NCI-H1417 (cell line): ENCODE measurements at regions not wholly inside any gene's neighbourhood (a gene's known extent, or its start where the extent isn't known, plus 50 kb on each side); places are given as distances from the start of the nearest gene placed in this dataset.

Source experiments
- DNase-seq, 3 experiments: peaks; one replicate each; lab custom pipeline; 2025; lab: John Stamatoyannopoulos, UW

DNA sequence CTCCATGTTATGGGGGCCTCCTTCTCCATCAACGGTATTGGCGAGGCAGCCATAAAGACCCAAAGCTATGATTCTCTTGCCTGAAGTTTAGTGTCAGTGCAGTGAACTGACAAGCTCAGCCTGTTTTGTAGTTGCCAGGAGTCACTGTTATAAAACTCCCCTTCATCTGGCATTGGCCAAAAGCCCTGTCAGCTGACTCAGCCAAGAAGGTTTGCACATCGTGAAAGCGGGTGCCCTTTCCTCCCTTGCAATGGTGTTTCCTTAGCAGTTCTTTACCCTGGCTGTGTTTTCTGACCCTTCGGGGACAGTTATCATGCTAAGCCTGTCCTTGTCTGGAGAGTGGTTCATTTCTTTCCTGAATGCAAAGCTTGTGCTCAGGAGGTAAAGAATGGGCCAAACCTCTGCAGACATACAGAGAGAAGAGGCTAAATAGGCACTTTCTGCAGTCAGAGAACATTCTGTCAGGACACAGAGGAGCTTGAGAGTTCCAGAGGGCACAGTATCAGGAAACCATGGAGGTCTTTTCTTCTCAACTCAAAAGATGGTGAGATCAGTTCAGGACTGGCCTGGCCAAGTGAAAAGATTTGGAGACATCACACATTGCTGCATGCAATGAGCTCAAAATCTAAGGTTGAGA, 414.2 kb downstream of the ZNF521 start:
- DNase-seq = no peak

DNA sequence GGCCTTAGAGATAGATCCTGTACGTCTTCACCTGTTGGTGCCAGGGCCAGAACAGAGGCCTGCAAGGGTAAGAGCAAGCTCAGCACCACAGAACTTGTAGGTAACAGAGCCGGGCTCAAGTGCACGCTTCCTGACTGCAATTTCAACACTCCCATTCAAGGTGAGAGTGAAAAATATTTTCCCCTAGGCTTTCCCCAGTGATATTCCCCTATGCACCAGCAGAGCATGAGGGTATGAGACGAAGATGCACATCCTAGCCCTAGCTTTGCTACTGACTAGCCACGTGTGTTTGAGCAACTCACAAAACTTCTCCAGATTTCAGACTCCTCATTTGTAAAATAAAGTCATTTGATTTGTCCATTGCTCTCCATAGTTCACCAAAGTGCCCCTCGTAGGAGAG, 411.6 kb downstream of the ZNF521 start:
- DNase-seq = no peak

DNA sequence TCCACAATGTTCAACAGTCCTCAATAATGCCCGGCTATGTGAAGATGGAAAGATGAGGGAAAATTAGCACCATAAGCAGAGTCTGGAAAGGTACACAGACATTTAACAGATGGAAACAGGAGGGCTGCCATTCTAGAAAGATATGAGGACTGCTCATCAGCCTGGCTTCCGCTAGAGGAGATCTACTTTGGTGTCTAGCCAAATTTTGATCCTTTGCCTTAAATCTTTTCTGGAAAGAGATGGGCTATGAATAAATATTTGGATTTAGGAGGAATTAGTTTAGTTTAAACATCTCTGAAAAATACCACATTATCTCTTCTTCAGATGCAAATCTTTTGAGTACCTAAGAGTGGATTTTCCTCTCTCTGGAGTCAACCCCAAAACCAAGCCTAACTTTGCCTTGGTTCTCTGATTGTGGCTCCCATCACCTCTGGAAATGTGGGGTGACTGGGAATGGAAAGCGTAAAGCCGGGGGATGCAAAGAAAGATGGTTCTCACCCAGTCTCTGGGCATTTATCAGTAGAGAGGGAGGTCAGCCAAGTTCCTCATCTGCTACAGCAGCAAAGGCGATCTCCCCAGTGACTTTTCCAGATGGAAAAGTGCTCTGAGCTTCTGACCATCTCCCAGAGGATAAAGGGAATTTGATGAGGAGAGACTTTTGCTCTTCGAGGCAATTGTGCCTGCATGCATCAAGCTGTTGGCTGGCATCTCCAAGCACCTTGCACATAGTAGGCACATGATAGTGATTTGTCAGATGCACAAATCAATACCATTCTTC, 410.6 kb downstream of the ZNF521 start:
- no peak for DNase-seq

DNA sequence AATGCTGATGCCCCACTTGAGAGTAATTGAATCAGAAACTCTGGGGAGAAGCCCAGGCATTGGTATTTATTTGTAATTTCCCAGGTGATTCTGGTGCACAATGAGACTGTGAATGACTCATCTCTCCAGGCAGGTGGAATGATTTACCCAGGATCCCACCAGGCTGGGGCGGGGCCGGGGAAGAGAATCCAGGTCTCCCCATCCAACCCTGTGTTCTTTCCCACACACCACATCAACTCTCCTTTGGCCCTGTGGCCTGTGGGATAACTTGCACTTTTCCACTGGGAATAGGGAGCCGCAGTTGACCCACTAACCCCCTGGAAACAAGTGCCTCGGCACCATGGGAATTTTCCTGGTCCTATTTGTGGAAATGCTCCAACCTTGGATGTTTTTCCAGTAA, 409.8 kb downstream of the ZNF521 start:
- DNase-seq = peak in 1 of 3 experiments; percentile 21

DNA sequence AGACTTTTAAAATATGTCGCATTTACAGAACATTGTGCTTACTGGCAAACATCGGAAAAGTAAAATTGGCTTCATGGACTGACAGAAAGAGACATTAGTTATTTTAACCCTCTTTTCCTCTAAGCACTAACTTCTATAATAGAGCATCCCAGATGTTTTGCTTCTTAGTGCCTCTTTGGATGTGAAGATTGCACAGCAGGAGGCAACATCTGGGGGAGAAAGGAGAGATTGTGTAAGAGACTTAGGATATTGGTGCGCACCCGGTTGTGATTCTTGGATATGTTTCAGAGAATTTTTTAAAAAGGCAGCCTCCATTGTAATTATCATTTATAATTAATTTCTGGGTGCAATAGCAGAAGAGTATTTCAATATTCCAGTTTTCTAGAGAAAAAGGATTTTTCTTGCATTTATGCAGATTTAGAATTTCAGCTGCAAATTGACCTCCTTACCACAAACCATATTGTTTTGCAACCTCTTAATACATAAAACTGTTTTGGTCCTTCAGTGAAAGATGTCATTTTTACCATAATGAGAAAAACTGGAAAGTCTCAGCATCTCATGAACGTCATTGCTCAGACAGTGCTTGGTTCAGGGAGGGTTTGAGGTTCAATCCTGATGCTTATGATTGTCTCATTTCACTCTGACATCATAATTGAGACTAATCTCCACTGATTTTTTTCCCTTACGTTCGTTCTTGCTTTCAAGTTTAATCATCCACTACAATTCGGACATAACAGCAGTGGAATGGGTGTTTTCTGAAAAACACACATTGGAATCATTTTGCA, 404.3 kb downstream of the ZNF521 start:
- no peak for DNase-seq

DNA sequence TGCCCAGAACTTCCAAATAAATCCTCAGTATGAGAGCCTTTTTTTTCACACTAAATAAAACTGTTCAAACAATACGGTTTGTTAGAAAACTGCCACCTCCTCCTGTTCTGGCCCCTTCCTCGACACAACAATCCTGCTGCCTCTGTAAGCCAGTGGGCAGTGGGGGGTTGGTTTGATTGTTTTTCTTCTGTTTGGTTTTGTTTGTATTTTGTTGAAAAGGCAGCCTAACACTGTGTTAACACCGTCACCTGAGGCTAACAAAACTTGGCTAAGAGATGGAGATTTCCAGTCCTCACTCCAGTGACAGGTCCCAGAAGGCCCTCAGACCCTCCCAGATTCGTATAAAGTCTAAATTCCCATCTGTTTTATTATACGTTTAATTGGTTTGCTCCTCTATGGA, 402.1 kb downstream of the ZNF521 start:
- peak in 1 of 3 experiments; percentile 33 for DNase-seq

DNA sequence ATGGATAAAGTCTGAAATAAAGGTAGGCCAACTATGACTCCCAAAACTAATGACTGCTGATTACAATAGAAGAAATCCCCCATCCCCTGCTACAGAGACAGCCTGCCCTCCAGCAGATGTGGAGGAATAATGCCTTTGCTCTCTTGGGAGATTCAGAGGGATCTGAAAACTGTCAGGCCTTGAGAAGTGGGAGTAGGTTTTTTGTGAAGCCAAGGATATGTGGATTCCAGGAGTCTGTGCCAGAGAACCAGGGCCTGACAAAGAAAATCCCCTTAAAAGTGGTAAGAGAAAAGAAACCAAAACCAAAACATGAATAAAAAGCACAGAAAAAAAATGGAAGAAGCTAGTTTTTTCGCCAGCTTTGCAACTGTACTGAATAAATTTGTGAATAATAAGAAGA, 397.6 kb downstream of the ZNF521 start:
- DNase-seq = no peak

DNA sequence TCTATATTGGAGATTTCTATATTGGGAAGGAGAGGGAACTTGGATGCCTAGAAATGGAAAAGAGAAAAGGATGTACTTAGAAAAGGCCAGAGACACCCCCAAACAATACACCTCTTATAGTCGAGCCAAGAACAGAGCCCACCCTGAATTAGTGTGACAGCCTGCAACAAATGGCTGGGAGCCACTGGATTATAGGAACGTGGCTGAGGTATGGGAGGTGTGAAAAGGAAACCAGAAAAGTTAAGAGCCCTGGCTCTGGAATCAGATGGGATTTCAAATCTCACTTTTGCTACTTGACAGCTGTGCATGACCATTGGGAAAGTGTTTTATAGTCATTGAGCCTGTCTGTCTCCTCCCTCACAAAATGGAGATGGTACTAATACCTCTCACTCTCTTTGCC, 394.0 kb downstream of the ZNF521 start:
- no peak for DNase-seq

DNA sequence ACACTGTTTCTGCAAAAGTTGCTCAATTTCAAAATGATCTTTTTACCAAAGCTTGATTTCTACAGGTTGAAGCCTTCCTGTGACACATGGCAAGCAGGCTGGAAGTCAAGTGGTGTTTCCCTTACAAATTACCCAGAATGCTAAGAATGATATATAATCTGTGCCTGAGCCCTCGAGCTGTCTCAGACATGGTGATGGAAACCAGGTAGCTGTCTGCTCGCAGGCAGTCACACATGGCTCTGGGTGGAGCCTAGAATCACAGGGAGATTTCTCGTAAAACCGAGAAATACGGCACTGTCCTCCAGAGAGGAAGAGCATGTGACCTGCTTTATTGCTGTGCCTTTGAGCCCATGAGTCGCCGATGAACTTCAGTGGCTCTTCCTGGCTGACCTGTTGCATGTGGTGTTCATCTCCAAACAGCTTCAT, 392.9 kb downstream of the ZNF521 start:
- DNase-seq = peak in 2 of 3 experiments; percentile 2 to 12

DNA sequence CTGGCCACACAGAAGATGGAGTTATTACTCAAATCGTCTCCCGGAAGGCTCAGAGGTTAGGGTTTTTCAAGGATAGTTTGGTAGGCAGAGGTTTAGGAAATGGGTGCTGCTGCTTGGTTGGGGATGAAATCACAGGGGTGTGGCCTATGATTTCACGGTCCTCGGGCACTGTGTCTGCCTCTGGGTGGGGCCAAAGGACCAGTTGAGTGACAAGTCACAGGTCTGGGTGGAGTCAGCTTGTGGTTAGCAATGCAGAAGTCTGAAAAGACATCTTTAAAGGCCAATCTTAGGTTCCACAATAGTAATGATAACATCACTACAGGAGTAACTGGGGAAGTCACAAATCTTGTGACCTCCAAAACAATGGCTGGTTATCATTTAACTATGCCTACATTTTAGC, 387.8 kb downstream of the ZNF521 start:
- peak in 2 of 3 experiments; percentile 16 to 19 for DNase-seq

DNA sequence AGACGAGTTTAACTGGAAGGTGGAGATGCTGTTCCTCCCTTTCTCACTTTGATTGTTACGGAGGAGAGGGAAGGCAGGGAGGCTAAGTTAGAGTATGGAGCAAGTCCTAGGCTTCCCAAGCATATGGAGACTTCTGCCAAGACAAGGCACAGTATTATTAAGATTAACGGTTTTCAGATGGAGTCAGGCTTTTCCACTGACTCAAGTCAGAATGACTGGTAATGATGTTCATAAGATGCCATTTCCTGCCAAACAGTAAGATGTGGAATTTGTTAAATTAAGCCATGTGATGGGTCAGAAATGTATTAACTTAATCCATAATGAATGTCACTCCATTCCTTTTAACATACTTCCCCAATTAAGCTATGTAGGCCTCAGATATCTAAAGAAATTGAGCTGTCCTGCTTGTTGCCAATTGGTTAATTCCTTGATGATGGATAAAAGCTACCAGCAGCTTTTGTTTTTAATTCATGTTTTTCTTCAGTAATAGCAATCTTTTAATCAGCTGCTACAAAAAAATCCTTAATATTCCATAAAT, 383.7 kb downstream of the ZNF521 start:
- no peak for DNase-seq

DNA sequence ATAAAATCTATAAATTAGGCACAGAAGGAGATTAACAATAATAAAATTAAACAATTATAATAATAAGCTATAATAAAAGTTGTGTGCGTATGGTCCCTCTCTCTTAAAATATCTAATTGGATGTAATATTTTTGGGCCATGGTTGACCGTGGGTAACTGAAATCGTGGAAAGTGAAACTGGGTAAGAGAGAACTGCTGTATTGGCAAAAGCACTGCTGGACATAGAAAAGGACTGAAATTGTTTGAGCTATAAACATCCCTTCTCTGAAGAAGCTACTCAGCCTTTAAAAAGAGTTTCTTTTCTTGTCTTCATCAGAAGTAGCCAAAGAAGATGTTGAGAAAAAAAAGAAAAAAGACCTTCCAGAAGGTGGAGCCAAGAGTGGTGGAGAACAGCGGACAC, 379.4 kb downstream of the ZNF521 start:
- no peak for DNase-seq

DNA sequence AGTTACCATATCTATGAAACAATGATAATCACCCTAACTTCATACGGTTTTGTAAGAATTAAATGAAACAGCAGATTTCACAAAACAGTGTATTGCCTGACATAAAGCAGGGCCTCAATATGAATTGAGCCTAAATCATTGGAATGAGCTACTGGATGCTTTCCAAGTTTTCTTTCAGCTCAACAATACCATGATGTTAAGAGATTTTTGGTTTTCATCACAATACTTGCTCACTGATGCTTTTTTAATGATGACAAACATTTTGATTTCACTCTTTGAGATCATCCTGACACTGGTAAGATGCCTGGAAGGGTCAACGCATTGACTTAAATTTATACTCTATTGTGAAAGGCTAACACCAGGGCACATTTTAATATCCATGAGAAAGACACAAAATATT, 377.5 kb downstream of the ZNF521 start:
- DNase-seq = no peak

DNA sequence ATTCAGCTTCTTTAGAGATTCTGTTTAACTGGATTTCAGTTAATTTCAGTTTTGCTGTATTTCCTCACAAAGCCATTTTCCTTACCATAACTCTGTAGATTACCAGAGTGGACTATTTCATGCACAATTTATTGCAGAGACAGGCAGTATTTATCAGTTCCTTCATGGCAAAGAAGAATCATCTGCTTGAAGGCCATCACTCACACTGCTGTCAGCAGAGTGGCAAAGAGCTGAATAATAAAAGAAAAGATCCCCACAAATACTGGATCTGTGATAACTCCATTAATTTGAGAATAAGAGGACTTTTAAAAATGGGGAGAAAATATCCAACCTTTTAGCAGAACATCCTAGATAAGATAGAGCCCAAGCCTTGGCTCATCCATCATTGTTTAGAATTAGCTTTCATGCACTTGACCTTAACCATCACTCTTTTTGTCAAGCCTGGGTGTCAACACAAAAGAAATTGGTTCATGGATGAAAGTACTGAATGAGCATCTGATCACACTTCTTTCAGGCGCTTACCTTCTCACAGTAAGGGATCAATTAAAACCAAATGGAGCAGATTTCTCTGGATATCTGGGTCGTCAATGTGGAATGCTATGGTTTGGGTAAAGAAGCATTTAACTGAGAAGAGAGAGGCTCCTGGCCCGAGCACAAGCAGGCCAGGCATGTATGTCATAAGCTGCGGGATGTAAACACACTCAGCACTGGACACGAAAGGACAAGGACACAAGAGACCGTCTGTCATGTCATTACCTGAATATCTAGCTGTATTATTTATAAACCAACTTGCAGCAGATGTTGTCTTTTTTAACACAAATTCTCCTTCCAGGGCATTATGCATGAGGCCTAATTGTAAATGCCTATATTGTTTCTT, 376.2 kb downstream of the ZNF521 start:
- peak in 1 of 3 experiments; percentile 3 for DNase-seq

DNA sequence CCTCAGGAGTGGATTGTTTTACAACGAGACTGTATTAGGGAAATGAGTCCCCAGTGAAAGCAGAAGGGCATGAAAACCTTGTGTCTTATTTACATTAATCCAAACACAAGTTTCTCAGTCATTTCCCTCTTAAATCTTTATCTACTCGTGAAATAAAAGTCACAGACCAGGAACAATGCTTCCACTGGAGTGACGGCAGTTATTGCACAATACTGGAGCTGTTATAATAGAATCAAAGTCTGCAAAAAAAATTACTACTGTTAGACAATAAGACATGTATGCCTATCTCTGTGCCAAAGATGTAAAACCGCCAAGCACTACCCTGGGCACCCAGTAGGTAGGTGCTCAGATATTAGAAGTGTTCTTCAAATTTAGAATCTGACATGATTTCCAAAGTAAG, 375.5 kb downstream of the ZNF521 start:
- DNase-seq = no peak

DNA sequence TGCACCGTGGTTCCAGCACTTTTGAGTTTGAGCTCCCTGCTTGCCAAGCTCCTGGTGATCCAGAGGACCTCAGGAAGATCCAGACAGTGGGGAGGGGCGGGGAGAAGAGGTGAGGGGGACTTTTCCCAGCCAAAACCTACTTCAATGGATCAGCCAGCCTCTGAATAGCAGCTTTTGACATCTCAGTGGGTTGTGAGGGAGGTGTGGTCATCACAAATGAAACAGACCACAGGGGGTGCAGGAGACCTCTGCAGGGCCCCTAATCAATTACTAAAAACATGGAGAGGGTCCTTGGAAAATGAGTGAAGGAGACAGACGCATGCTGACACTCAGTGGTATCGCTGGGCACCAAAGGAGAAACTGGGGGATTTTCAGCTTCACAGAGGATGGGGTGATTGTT, 372.7 kb downstream of the ZNF521 start:
- DNase-seq = no peak

DNA sequence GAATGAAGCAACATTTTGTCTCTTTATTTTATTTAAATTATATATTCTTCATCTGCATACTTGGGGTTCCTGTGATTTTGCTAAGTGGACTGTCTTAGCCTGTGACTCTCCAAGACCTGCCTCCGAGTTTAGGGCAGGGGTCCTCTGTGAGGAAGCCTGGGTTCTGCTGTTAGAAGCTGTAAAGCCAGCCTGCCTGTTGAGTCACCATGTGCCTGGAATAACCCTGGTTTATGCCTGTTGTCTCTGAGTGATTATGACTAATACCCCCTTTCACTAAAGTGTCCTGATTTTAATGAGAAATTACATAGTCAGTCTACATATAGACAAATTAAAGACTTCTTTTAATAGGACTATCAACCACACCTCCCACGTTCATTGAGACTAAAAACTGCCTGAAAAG, 369.1 kb downstream of the ZNF521 start:
- no peak for DNase-seq

DNA sequence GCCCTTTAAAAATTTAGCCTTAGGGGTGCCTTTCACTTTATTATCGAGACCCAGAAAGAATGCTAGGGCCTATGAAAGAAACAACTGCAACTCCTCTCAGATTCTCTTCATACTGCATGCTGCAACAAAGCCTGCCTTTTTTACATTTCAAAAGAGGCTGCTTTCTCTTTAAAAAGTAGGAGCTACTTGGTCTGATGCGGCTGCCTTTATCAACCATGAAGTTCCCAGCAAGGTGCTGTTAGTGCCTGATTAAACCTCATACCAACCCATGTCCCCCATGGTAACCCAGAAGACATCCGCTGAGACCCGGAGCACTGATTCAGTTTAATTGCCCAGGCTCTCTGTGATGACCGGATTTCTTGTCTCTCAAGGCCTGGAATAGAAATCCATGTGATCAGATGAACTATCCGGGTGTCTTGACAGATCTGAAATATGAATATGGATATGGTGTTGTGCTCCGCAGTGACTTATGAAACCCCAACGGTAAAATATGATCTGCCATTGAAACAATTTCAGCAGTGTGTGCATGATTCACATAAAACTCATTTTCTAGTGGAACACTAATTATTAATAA, 368.3 kb downstream of the ZNF521 start:
- DNase-seq = no peak

DNA sequence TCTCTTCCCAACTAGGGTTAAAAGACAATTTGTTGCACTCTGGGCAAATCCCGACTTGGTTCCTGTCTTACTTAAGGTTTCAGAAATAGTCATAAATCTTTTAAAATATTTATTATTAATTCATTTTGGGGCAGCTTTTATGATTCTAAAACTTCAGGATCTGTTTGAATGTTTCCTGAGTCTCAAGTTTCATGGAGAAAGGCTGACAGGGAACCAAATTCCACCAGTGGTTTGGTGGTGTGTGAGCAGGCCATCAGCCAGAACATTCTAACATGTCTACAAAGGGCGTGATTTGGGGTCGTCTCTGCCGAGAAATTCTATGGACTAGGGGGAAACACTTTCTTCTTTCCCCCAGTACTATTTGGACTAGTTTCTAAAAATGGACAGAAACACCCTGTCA, 366.4 kb downstream of the ZNF521 start:
- DNase-seq = no peak

DNA sequence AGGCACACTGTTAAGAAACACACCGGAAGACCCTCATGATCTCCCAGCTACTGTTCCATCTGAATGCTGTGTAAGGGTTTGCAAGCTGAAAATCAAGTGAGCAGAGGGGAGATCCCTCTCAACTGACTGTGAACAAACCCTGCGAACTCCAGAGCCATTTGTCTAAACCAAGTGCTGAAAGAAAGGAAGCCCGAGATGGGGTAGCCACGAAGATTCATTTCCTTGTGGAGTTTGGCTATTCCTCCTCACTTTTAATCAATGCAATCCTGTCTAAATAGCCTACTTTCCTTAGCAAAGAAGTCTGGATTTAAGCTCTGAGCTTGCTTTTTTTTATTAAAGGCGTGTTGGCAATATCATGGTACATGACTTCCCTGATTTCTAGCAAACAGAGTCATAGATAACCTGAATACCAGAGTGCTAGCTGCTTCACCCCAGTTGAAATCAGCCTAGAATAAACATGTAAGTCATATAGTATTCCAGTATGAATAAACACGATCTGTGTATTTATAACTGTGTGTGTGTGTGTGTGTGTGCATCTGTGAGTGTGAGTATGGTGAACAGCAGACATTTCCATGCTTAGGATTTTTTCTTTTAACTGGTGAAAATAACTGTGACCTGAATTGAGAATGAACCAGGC, 365.2 kb downstream of the ZNF521 start:
- DNase-seq = no peak
